Osteocyte (in vitro differentiated cells): ENCODE measurements at regions not wholly inside any gene's neighbourhood (a gene's known extent, or its start where the extent isn't known, plus 50 kb on each side); places are given as distances from the start of the nearest gene placed in this dataset.

Experiments used
- DNase-seq: peaks from one replicate; pipeline ENCODE4 v3.0.0; 2021; ENCODE audit warnings: mixed read lengths; ENCODE audit not compliant: unreplicated experiment; ENCODE audit errors: extremely low spot score
- H3K27ac Mint-ChIP-seq: one replicate; pipeline ENCODE4 v1.8.0; 2021; ENCODE audit warnings: mild to moderate bottlenecking, mixed read lengths; ENCODE audit not compliant: unreplicated experiment
- H3K27me3 Mint-ChIP-seq: one replicate; pipeline ENCODE4 v1.8.0; 2021; ENCODE audit warnings: mixed read lengths; ENCODE audit not compliant: unreplicated experiment
- H3K36me3 Mint-ChIP-seq: one replicate; pipeline ENCODE4 v1.8.0; 2021; ENCODE audit warnings: mixed read lengths; ENCODE audit not compliant: unreplicated experiment
- H3K4me1 Mint-ChIP-seq: one replicate; pipeline ENCODE4 v1.8.0; 2021; ENCODE audit warnings: mixed read lengths; ENCODE audit not compliant: unreplicated experiment
- H3K4me3 Mint-ChIP-seq: one replicate; pipeline ENCODE4 v1.8.0; 2021; ENCODE audit warnings: mild to moderate bottlenecking, moderate library complexity, mixed read lengths; ENCODE audit not compliant: unreplicated experiment
- H3K9me3 Mint-ChIP-seq: one replicate; pipeline ENCODE4 v1.8.0; 2021; ENCODE audit warnings: mixed read lengths; ENCODE audit not compliant: unreplicated experiment
- CTCF ChIP-seq: fragments of 200-600 bp; sonication (generic); IDR thresholded peaks from 2 replicates; pipeline ENCODE4 v1.5.0; 2021; ENCODE audit warnings: antibody characterized with exemption, mild to moderate bottlenecking, moderate library complexity

DNA sequence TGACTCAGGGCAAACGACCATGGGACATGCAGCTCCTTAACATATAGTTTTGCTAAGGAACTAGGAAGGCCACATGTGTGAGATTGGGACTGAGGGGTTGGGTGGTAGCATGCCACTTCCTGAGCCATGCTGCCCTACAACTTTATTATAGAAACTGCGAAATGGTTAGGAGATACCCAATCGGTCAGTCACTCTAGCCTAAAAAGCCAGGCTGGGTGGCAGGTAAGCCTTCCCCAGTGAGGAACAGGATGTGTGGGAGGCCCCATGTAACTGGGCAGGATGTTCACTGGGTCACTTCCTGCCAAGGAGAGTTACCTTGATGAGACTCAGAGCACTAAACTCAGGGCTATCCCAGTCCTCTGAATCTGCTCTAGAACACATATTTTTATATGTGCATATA lies 123.5 kb downstream of the MAP3K7 start:
- Mint-ChIP-seq H3K9me3 (no peaks in the 10 kb centered on the region), H3K27ac (no peak overlapping the region)
- TF ChIP-seq CTCF: no peak

DNA sequence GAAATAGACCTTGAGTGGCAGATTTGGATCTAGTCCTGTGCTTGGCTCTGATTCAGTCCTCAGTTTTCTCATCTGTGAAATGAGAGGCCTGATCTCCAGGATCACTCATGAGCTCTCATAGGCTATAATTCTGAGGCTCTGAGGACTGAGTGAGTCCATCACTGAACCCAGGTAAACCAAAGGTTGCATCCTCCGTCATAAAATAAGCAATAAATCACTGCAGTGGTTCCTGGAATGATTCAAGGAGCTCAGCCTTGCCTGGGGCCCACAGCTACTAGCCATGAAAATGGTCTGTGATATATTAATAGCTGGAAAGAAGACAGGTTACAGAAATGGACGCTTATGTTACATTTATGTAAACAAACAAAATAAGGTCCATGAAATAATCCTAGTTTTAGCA lies 124.8 kb downstream of the MAP3K7 start:
- no peak for TF ChIP-seq CTCF
- Mint-ChIP-seq H3K4me3 (no peak overlapping the region), H3K9me3 (no peaks in the 10 kb centered on the region), H3K27ac (no peak overlapping the region), H3K27me3 (peaks cover 3% of the 10 kb centered on the region), H3K4me1 (no peaks in the 10 kb centered on the region), H3K36me3 (no peaks in the 10 kb centered on the region)
- DNase-seq: no peak

More for the DNA sequence above, 123.5 kb downstream of the MAP3K7 start:
- Mint-ChIP-seq H3K36me3 (no peaks in the 10 kb centered on the region), H3K4me1 (no peaks in the 10 kb centered on the region), H3K4me3 (no peak overlapping the region), H3K27me3 (peaks cover 3% of the 10 kb centered on the region)
- DNase-seq: no peak

DNA sequence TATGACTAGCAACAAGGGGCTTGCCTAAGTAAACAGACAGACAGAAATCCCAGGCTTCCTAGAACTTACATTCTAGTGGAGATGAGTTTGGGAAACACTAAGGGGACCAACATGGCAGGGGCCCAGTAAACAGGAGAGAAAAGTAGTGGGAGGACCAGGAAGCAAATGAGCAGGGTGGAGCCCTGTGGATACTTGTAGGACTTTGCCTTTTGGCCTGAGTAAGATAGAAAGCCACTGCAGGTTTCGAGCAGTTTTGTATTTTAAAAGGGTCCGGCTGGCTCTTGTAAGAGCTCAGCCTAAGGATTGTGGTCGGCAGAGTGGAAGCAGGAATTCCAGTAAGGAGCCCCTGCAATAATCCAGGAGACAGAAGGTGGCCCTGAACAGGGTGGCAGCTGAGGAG lies 125.5 kb downstream of the MAP3K7 start:
- Mint-ChIP-seq H3K27me3 (peaks cover 3% of the 10 kb centered on the region), H3K4me1 (no peaks in the 10 kb centered on the region), H3K27ac (no peak overlapping the region), H3K36me3 (no peaks in the 10 kb centered on the region), H3K4me3 (no peak overlapping the region), H3K9me3 (no peaks in the 10 kb centered on the region)
- no peak for DNase-seq
- no peak for TF ChIP-seq CTCF

DNA sequence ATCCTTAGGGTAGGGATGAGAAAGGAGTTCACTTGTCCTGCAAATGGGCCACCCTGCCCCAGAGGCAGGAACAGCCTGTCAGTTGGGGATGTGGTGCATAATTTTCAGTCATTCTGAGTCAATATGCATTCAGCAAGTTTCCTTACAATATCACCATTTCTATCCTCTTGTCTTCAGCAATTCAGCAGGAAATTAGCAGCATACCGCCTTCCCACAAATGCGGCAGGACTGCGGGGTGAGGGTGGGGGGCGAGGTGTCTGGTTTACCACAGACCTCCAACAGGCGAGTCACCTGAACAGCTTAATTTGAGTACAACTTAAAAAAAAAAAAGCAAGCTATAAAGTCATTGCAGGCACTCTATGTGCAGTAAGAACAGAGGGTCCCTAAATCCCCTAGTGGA lies 126.8 kb downstream of the MAP3K7 start:
- no peak for DNase-seq
- H3K4me1 Mint-ChIP-seq: no peaks in the 10 kb centered on the region

DNA sequence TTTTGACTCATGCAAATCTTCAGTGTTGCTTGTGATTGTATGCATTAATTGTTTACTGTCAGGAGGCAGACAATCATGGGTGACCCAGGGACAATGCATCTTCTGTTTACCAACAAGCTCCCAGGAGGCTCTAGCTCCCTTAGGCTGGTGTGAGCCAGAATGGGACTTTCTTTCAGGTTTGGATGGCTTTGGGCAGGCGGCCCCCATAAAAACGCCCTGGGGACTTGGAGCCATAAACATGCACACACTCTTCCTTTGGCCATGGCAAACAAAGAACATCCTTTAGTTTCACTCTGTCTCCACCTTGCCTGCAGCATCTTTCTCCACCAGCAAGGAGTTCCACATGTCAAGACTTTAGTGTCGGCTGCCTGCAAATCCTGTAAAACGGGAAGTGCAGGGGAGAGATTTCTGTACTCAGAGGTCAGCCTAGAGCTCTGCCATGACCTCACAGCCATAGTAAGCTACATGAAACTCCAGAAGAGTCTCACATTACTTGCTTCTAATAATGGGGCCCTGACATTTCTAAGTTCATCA lies 127.6 kb downstream of the MAP3K7 start:
- Mint-ChIP-seq H3K36me3 (no peaks in the 10 kb centered on the region), H3K4me1 (no peaks in the 10 kb centered on the region), H3K9me3 (no peaks in the 10 kb centered on the region), H3K4me3 (no peak overlapping the region), H3K27ac (no peak overlapping the region), H3K27me3 (peaks cover 3% of the 10 kb centered on the region)
- no peak for DNase-seq
- TF ChIP-seq CTCF: no peak

More for the DNA sequence above, 126.8 kb downstream of the MAP3K7 start:
- Mint-ChIP-seq H3K9me3 (no peaks in the 10 kb centered on the region), H3K27ac (no peak overlapping the region), H3K36me3 (no peaks in the 10 kb centered on the region), H3K4me3 (no peak overlapping the region), H3K27me3 (peaks cover 3% of the 10 kb centered on the region)
- TF ChIP-seq CTCF: no peak
